SK-N-SH (cell line): ENCODE measurements at regions not wholly inside any gene's neighbourhood (a gene's known extent, or its start where the extent isn't known, plus 50 kb on each side); places are given as distances from the start of the nearest gene placed in this dataset.

Experiments used
- CTCF ChIA-PET: fragments of 300-600, 350-600 bp; formaldehyde crosslinking; extraction: SDS; loops from one replicate; lab custom pipeline; 2021; lab: Yijun Ruan, JAX
- POLR2A ChIA-PET: fragments of 350-600 bp; sonication (Branson Sonifier 250); formaldehyde crosslinking; extraction: SDS; loops from one replicate; lab custom pipeline; 2020; ENCODE audit warnings: antibody characterized with exemption, inconsistent platforms; lab: Yijun Ruan, JAX
- DNase-seq: peaks from one replicate; pipeline ENCODE4 v3.0.0; 2012
- H2AFZ ChIP-seq: fragments of 200-600 bp; sonication (generic); 2 replicates; pipeline ENCODE4 v1.8.1; 2016; ENCODE audit warnings: antibody characterized with exemption, mild to moderate bottlenecking, low read depth
- H3F3A ChIP-seq: fragments of 200-600 bp; sonication (generic); replicated peaks from 2 replicates; pipeline ENCODE3; 2016; ENCODE audit warnings: antibody characterized with exemption, mild to moderate bottlenecking; ENCODE audit not compliant: insufficient read depth
- H3K27ac ChIP-seq, 2 experiments: fragments of 200-500 bp in 1 of 2; fragments of 200-600 bp in 1 of 2; sonication (Bioruptor generic) in 1 of 2; sonication (generic), shearing (Covaris generic) in 1 of 2; 2 replicates each; pipeline versions ENCODE4 v1.5.1 to v1.6.1; 2014 to 2016; ENCODE audit warnings: low read depth in 2 of 2, inconsistent platforms in 1 of 2, low read length in 1 of 2, mild to moderate bottlenecking in 1 of 2, mixed read lengths in 1 of 2
- H3K27me3 ChIP-seq: fragments of 200-600 bp; sonication (generic), shearing (Covaris generic); 2 replicates; pipeline ENCODE4 v1.6.1; 2016; ENCODE audit warnings: mixed run types; ENCODE audit not compliant: insufficient read depth
- H3K36me3 ChIP-seq, 2 experiments: fragments of 200-500 bp in 1 of 2; fragments of 200-600 bp in 1 of 2; sonication (Bioruptor generic) in 1 of 2; sonication (generic) in 1 of 2; replicated peaks in 1 of 2; 2 replicates each; pipeline versions ENCODE3 to v1.5.1; 2014 to 2016; ENCODE audit warnings: low read length in 1 of 2, mild to moderate bottlenecking in 1 of 2; ENCODE audit not compliant: insufficient read depth in 2 of 2, control insufficient read depth in 1 of 2
- H3K4me1 ChIP-seq, 2 experiments: fragments of 200-500 bp in 1 of 2; fragments of 200-600 bp in 1 of 2; sonication (Bioruptor generic) in 1 of 2; sonication (generic), shearing (Covaris generic) in 1 of 2; 2 replicates each; pipeline versions ENCODE4 v1.5.1 to v1.6.1; 2014 to 2016; ENCODE audit warnings: low read depth in 1 of 2, low read length in 1 of 2, mixed run types in 1 of 2; ENCODE audit not compliant: insufficient read depth in 2 of 2, control insufficient read depth in 1 of 2
- H3K4me2 ChIP-seq: fragments of 200-600 bp; sonication (generic), shearing (Covaris generic); 2 replicates; pipeline ENCODE4 v1.6.1; 2017; ENCODE audit warnings: mixed run types
- H3K4me3 ChIP-seq, 2 experiments: fragments of 200-500 bp in 1 of 2; fragments of 200-600 bp in 1 of 2; sonication (Bioruptor generic) in 1 of 2; sonication (generic), shearing (Covaris generic) in 1 of 2; 2 replicates each; pipeline versions ENCODE4 v1.5.1 to v1.8.1; 2014 to 2016; ENCODE audit warnings: low read depth in 2 of 2, inconsistent platforms in 1 of 2, low read length in 1 of 2, mild to moderate bottlenecking in 1 of 2, mixed read lengths in 1 of 2, moderate library complexity in 1 of 2
- H3K79me2 ChIP-seq: fragments of 200-600 bp; sonication (generic); 2 replicates; pipeline ENCODE4 v1.8.1; 2017; ENCODE audit warnings: mild to moderate bottlenecking; ENCODE audit not compliant: insufficient read depth
- H3K9ac ChIP-seq: fragments of 200-600 bp; sonication (generic); 2 replicates; pipeline ENCODE4 v1.6.1; 2017; ENCODE audit warnings: mixed run types
- H3K9me2 ChIP-seq: fragments of 200-600 bp; sonication (generic); 2 replicates; pipeline ENCODE4 v1.6.1; 2017; ENCODE audit warnings: mixed run types
- H3K9me3 ChIP-seq: fragments of 200-600 bp; sonication (generic); 2 replicates; pipeline ENCODE4 v1.6.1; 2017; ENCODE audit warnings: mixed run types, mild to moderate bottlenecking, moderate library complexity
- H4K20me1 ChIP-seq: fragments of 200-600 bp; sonication (generic); 2 replicates; pipeline ENCODE4 v1.6.1; 2017; ENCODE audit warnings: mild to moderate bottlenecking, mixed run types; ENCODE audit not compliant: insufficient read depth
- CTCF ChIP-seq: fragments of 200-600 bp; sonication (generic); IDR thresholded peaks from 2 replicates; pipeline ENCODE4 v1.6.1; 2017; ENCODE audit warnings: antibody characterized with exemption, mild to moderate bottlenecking, moderate library complexity
- ELF1 ChIP-seq: IDR thresholded peaks from 2 replicates; pipeline ENCODE4 v1.4.0; 2012
- EP300 ChIP-seq, 2 experiments: IDR thresholded peaks; 2 replicates each; pipeline versions ENCODE4 v1.4.0 to v1.6.1; 2012; ENCODE audit warnings: borderline replicate concordance in 1 of 2, low read depth in 1 of 2, low read length in 1 of 2
- FOSL2 ChIP-seq: IDR thresholded peaks from 2 replicates; pipeline ENCODE4 v1.4.0; 2012; ENCODE audit warnings: low read depth, mild to moderate bottlenecking, moderate library complexity, borderline replicate concordance
- FOXJ3 ChIP-seq: sonication (generic); formaldehyde crosslinking; IDR thresholded peaks from 2 replicates; pipeline ENCODE4 v1.5.1; 2020; ENCODE audit warnings: mild to moderate bottlenecking, missing genetic modification reagents
- FOXM1 ChIP-seq: IDR thresholded peaks from 2 replicates; pipeline ENCODE4 v1.4.0; 2012; ENCODE audit warnings: low read depth, mild to moderate bottlenecking
- MAX ChIP-seq: IDR thresholded peaks from 2 replicates; pipeline ENCODE4 v1.4.0; 2012; ENCODE audit warnings: low read depth
- MXI1 ChIP-seq: IDR thresholded peaks from 2 replicates; pipeline ENCODE4 v1.6.1; 2012; ENCODE audit warnings: mild to moderate bottlenecking, low read depth, low read length, improper control_type of control experiment
- RCOR1 ChIP-seq: fragments of 150-350 bp; IDR thresholded peaks from 2 replicates; pipeline ENCODE4 v1.6.1; 2017; ENCODE audit warnings: antibody characterized with exemption, low read length
- REST ChIP-seq: IDR thresholded peaks from 2 replicates; pipeline ENCODE4 v1.6.1; 2012; ENCODE audit warnings: mild to moderate bottlenecking, low read depth, low read length, moderate library complexity
- RFX5 ChIP-seq: IDR thresholded peaks from 2 replicates; pipeline ENCODE4 v1.6.1; 2012; ENCODE audit warnings: mild to moderate bottlenecking, improper control_type of control experiment, low read length
- SMC3 ChIP-seq: IDR thresholded peaks from 2 replicates; pipeline ENCODE4 v1.6.1; 2012; ENCODE audit warnings: low read depth, low read length, improper control_type of control experiment
- TAF1 ChIP-seq: IDR thresholded peaks from 2 replicates; pipeline ENCODE4 v1.6.1; 2012; ENCODE audit warnings: low read depth, mild to moderate bottlenecking, low read length, moderate library complexity, borderline replicate concordance
- TCF12 ChIP-seq: IDR thresholded peaks from 2 replicates; pipeline ENCODE4 v1.4.0; 2012
- TEAD4 ChIP-seq: IDR thresholded peaks from 2 replicates; pipeline ENCODE4 v1.4.0; 2012; ENCODE audit warnings: mild to moderate bottlenecking, borderline replicate concordance; ENCODE audit not compliant: insufficient read depth
- YY1 ChIP-seq: IDR thresholded peaks from 2 replicates; pipeline ENCODE4 v1.4.0; 2012; ENCODE audit warnings: low read depth, mild to moderate bottlenecking
- ZBTB33 ChIP-seq: IDR thresholded peaks from 2 replicates; pipeline ENCODE4 v1.4.0; 2012; ENCODE audit warnings: low read depth, borderline replicate concordance
- WGBS: methylation state at CpG from one replicate; pipeline ENCODE4 v1.1.6; 2017; ENCODE audit warnings: low lambda C conversion rate; 5-methylcytosine and 5-hydroxymethylcytosine counted together

GRCh38 chr14:82704218-82704617 is 1170.6 kb upstream of the SEL1L start:
- H4K20me1 ChIP-seq: no peaks in the 10 kb centered on the region
- no peak for DNase-seq
- WGBS: 4% methylated on average over 4 of the region's 4 CpGs
- H3F3A ChIP-seq: no peaks in the 10 kb centered on the region
- ChIA-PET CTCF (no interaction called here), POLR2A (no interaction called here)
- no peaks in the 10 kb centered on the region for H3K27me3 ChIP-seq
- H3K27ac ChIP-seq: no peak overlapping the region
- no peaks in the 10 kb centered on the region for H3K9me2 ChIP-seq
- no peaks in the 10 kb centered on the region for H3K36me3 ChIP-seq
- H3K4me1 ChIP-seq: no peaks in the 10 kb centered on the region
- no peak overlapping the region for H3K4me2 ChIP-seq
- H2AFZ ChIP-seq: no peak overlapping the region
- H3K9ac ChIP-seq: no peak overlapping the region
- no peak overlapping the region for H3K4me3 ChIP-seq
- TF ChIP-seq ELF1 (no peak), MAX (no peak), REST (no peak), ZBTB33 (no peak), RCOR1 (no peak), EP300 (IDR thresholded peaks at IDR 0.05; ENCODE audit: borderline replicate concordance in 1 of 2, low read depth in 1 of 2, low read length in 1 of 2) (no peak), YY1 (no peak), RFX5 (no peak), FOXM1 (no peak), FOXJ3 (no peak), TEAD4 (no peak), TCF12 (no peak), MXI1 (no peak), TAF1 (no peak), CTCF (no peak), FOSL2 (no peak), SMC3 (no peak)
- H3K9me3 ChIP-seq: no peaks in the 10 kb centered on the region
- no peaks in the 10 kb centered on the region for H3K79me2 ChIP-seq
